BE2C (cell line): ENCODE measurements at regions not wholly inside any gene's neighbourhood (a gene's known extent, or its start where the extent isn't known, plus 50 kb on each side); places are given as distances from the start of the nearest gene placed in this dataset.

ENCODE experiments used
- DNase-seq: peaks from one replicate; pipeline ENCODE4 v3.0.0-alpha.2; 2020
- H3K27me3 ChIP-seq: fragments of 250-450 bp; sonication (Bioruptor Pico); 2 replicates; pipeline ENCODE4 v1.5.1; 2020; ENCODE audit warnings: mild to moderate bottlenecking
- H3K36me3 ChIP-seq: fragments of 250-450 bp; sonication (Bioruptor Pico); 2 replicates; pipeline ENCODE4 v1.5.1; 2020; ENCODE audit warnings: mild to moderate bottlenecking
- H3K4me1 ChIP-seq: fragments of 250-450 bp; sonication (Bioruptor Pico); 2 replicates; pipeline ENCODE4 v1.5.1; 2020
- H3K4me3 ChIP-seq: 2 replicates; pipeline ENCODE4 v1.5.1; 2011; ENCODE audit warnings: low read depth, low read length
- H3K9me3 ChIP-seq: fragments of 250-450 bp; sonication (Bioruptor Pico); 2 replicates; pipeline ENCODE4 v1.5.1; 2020
- TF ChIP-seq, protein P1 (sequence below): IDR thresholded peaks from 2 replicates; pipeline ENCODE4 v1.5.1; 2012; ENCODE audit warnings: mild to moderate bottlenecking, low read depth, low read length

DNA sequence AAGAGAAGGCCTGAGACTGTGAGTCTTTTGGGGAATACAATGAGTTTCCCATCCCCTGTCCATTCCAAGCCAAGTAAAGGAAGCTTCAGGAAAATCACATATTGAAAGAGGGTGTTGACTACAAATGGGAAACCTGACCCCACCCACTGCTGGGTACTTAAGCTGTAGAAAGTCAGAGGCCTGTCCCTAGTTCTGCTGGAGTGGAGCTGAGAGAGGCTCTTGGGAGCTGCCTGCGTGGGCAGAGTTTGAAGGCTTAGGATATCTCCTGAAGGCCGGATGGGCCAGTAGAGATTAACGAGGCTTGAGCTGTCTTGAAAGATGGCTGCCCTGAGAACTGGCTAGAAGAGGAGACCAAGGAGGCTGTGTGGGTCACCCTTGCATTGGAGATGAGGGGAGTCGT lies 176.2 kb upstream of the NECTIN1 start:
- DNase-seq: no peak
- H3K27me3 ChIP-seq: no peaks in the 10 kb centered on the region
- peaks cover 41% of the 10 kb centered on the region for H3K4me1 ChIP-seq
- no peak overlapping the region for H3K4me3 ChIP-seq
- TF ChIP-seq, protein P1, sequence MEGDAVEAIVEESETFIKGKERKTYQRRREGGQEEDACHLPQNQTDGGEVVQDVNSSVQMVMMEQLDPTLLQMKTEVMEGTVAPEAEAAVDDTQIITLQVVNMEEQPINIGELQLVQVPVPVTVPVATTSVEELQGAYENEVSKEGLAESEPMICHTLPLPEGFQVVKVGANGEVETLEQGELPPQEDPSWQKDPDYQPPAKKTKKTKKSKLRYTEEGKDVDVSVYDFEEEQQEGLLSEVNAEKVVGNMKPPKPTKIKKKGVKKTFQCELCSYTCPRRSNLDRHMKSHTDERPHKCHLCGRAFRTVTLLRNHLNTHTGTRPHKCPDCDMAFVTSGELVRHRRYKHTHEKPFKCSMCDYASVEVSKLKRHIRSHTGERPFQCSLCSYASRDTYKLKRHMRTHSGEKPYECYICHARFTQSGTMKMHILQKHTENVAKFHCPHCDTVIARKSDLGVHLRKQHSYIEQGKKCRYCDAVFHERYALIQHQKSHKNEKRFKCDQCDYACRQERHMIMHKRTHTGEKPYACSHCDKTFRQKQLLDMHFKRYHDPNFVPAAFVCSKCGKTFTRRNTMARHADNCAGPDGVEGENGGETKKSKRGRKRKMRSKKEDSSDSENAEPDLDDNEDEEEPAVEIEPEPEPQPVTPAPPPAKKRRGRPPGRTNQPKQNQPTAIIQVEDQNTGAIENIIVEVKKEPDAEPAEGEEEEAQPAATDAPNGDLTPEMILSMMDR: no peak
- H3K36me3 ChIP-seq: no peaks in the 10 kb centered on the region
- no peaks in the 10 kb centered on the region for H3K9me3 ChIP-seq

- peaks cover 35% of the 10 kb centered on the region for H3K4me1 ChIP-seq
- TF ChIP-seq, protein P1: no peak
- H3K27me3 ChIP-seq: no peaks in the 10 kb centered on the region
- no peaks in the 10 kb centered on the region for H3K36me3 ChIP-seq
- H3K9me3 ChIP-seq: no peaks in the 10 kb centered on the region
- DNase-seq: no peak
- no peak overlapping the region for H3K4me3 ChIP-seq
These were observed 175.6 kb upstream of the NECTIN1 start for GRCh38 chr11:119904531-119905035.

DNA sequence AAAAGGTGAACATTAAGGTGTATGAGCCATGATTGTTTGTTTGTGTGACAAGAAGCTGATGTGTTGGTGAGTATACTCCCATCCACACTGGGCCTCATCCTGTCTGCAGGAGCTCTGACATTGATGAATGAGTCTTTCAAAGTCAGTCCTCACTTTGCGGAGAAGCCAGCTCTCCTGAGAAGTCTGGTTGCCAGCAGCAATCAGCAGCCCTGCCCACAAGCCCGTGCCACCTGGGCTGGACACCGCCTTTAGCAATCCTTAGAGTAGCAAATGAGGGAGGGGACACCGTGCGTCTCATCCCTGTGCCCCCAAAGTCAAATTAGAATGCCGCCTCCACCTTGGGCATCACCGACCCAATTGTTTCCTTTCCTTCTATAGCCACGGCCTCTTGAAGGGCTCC lies 174.8 kb upstream of the NECTIN1 start:
- Histone ChIP-seq H3K4me1 (peaks cover 28% of the 10 kb centered on the region), H3K27me3 (no peaks in the 10 kb centered on the region), H3K36me3 (no peaks in the 10 kb centered on the region), H3K4me3 (no peak overlapping the region), H3K9me3 (no peaks in the 10 kb centered on the region)
- TF ChIP-seq, protein P1: no peak
- no peak for DNase-seq

DNA sequence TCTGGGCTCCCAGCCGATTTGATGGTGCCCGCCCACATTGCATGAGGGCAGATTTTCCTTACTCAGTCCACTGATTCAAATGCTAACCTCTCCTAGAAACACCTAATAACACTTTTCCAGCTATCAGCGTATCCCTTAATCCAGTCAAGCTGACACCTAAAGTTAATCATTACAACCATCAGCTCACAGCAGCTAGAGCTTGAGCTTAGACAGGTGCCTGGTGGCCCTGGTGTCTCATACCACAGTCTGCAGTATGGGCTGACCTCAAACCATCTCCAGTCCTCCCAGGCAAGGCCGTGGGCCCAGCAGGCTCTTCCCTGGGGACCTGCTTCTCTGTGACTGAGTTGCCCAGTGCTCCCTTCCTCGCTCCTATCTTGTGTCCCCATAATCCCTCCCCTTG lies 174.4 kb upstream of the NECTIN1 start:
- no peaks in the 10 kb centered on the region for H3K9me3 ChIP-seq
- DNase-seq: no peak
- H3K4me3 ChIP-seq: no peak overlapping the region
- peaks cover 23% of the 10 kb centered on the region for H3K4me1 ChIP-seq
- H3K27me3 ChIP-seq: no peaks in the 10 kb centered on the region
- TF ChIP-seq, protein P1: no peak
- H3K36me3 ChIP-seq: no peaks in the 10 kb centered on the region

DNA sequence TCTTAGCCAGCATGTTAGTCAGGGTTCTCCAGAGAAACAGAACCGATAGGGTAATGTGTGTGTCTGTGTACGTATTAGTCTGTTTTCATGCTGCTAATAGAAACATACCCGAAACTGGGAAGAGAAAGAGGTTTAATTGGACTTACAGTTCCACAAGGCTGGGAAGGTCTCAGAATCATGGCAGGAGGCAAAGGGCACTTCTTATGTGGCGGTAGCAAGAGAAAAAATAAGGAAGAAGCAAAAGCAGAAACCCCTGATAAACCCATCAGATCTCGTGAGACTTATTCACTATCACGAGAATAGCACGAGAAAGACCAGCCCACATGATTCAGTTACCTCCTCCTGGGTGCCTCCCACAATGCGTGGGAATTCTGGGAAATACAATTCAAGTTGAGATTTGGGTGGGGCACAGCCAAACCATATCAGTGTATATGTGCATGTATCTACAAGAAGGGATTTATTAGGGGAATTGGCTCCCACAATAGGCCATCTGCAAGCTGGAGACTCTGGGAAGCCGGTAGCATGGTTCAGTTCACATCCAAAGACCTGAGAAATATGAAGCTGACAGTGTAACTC lies 173.7 kb upstream of the NECTIN1 start:
- TF ChIP-seq, protein P1: no peak
- no peak overlapping the region for H3K4me3 ChIP-seq
- no peaks in the 10 kb centered on the region for H3K27me3 ChIP-seq
- peaks cover 23% of the 10 kb centered on the region for H3K4me1 ChIP-seq
- H3K36me3 ChIP-seq: no peaks in the 10 kb centered on the region
- no peaks in the 10 kb centered on the region for H3K9me3 ChIP-seq
- no peak for DNase-seq

DNA sequence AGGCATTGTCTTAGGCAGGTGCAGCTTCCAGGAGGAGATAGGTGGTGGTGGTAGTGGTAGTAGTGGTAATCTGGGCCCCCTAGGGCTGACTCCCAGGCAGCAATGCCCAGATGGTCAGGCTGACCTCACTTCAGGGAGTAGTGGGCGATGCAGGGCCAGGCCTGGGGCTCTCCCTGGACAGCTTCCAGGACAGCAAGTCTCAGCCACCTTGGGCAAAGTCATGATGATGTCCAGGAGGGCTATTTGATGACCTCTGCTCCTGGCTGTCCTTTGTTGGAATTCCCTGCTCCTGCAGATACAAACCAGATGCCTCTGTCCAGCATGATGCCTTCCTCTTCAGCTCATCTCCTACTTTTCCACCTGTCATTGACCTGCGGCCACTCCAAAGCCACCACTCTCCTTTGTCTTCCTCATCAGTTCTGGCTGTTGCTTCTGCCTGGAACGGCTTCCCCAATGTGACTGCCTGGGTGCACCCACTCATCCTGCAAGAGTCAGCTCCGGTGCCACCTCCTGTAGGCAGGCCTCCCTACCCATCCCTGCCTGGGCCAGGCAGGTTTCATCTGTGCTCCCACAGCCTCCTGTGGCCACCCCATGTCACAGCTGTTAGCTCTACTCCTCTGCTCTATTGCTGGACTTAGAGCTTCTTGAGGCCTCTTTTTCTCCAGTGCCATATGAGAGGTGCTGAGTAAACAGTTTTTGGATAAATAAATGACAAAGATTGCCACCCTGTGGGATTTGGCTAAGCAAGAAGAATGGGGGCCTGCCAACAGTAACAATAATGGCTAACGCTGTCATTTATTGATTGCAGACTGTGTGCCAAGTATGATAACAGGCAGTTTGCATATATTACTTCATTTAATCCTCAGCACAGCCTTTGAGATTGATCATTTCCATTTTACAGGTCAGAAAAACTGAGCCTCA lies 172.9 kb upstream of the NECTIN1 start:
- Histone ChIP-seq H3K4me3 (no peak overlapping the region), H3K9me3 (no peaks in the 10 kb centered on the region), H3K27me3 (no peaks in the 10 kb centered on the region), H3K4me1 (peaks cover 15% of the 10 kb centered on the region), H3K36me3 (no peaks in the 10 kb centered on the region)
- TF ChIP-seq, protein P1: no peak
- no peak for DNase-seq
